ENCODE measurements at regions not wholly inside any gene's neighbourhood (a gene's known extent, or its start where the extent isn't known, plus 50 kb on each side); places are given as distances from the start of the nearest gene placed in this dataset.

GRCh38 chrX:55160685-55161552, 59.2 kb upstream of the PAGE5 start:
- peak overlapping the region; percentile 67 for H3K9ac ChIP-seq (replicated peaks; ENCODE audit: extremely low read depth, insufficient read depth, low read length)
- peak; percentile 97 for FAIRE-seq
- peak overlapping the region; percentile 62 to 83 (median 65) for H3K4me3 ChIP-seq (replicated peaks in 1 of 3; ENCODE audit: insufficient read depth in 1 of 3, low read depth in 1 of 3, low read length in 3 of 3)
- H3K9me3 ChIP-seq (replicated peaks; ENCODE audit: control insufficient read depth, insufficient read depth, low read length), result no peaks in the 10 kb centered on the region
- TSS peak; percentile 72 for BruUV-seq (replicated peaks)
- H3K27me3 ChIP-seq (ENCODE audit: control insufficient read depth in 2 of 2, insufficient read depth in 2 of 2, low read length in 2 of 2), result no peaks in the 10 kb centered on the region
- ChIA-PET POLR2A (interaction anchor here (0.7 kb wide), 1 partner anchor 24 kb away, joined by 5 read pairs; no protein-coding TSS in a partner anchor), CTCF (interaction anchor here (0.6 to 1.8 kb wide), 2 partner anchors 26 to 1087 kb away, joined by 4 read pairs; no protein-coding TSS in a partner anchor)
- peak overlapping the region; percentile 87 for H3K4me2 ChIP-seq (ENCODE audit: insufficient read depth, low read length)
- dilution Hi-C loops (cut with MboI; ENCODE audit: extremely low pct_ligation_motif_present, low sequenced_read_pairs) (no loop called here), intact Hi-C loops (cut with micrococcal nuclease) (loop anchor here (1.0 to 10.0 kb wide), 8 partner anchors 26 to 1476 kb away; partner anchors contain the start of genes APEX2, HUWE1 and MAGED2)
- peak; percentile 91 for DNase-seq (ENCODE audit: low read depth, low spot score)
- H4K20me1 ChIP-seq (replicated peaks; ENCODE audit: control insufficient read depth, extremely low read depth, insufficient read depth, low read length), result no peaks in the 10 kb centered on the region
- H2AFZ ChIP-seq (ENCODE audit: low read depth, low read length), result peak overlapping the region; percentile 70
- H3K27ac ChIP-seq (ENCODE audit: insufficient read depth, low read depth, low read length), result peak overlapping the region; percentile 74
- H3K9me1 ChIP-seq (replicated peaks; ENCODE audit: control insufficient read depth, extremely low read depth, insufficient read depth, low read length), result no peaks in the 10 kb centered on the region
- no peaks in the 10 kb centered on the region for H3K79me2 ChIP-seq (ENCODE audit: control insufficient read depth, insufficient read depth, low read length)
- TF ChIP-seq CTCF (IDR thresholded peaks at IDR 0.05; ENCODE audit: extremely low read depth in 1 of 2, insufficient read depth in 1 of 2, low read depth in 1 of 2, low read length in 2 of 2) (peak; percentile 24 to 52), EZH2 (IDR thresholded peaks at IDR 0.05; ENCODE audit: borderline replicate concordance, low read depth, low read length, severe bottlenecking) (no peak), POLR2AphosphoS5 (IDR thresholded peaks at IDR 0.05; ENCODE audit: insufficient read depth, low read depth, low read length) (peak; percentile 53), GATA2 (IDR thresholded peaks at IDR 0.05; ENCODE audit: insufficient read depth, insufficient read length, low read depth, low read length) (no peak), POLR2A (IDR thresholded peaks at IDR 0.05; ENCODE audit: low read depth, low read length) (peak; percentile 77)
- no peaks in the 10 kb centered on the region for H3K36me3 ChIP-seq (ENCODE audit: control insufficient read depth in 2 of 2, extremely low read depth in 1 of 2, insufficient read depth in 2 of 2, low read length in 2 of 2)
- peaks cover 5% of the 10 kb centered on the region for H3K4me1 ChIP-seq (ENCODE audit: control insufficient read depth, extremely low read depth, insufficient read depth, low read length)
